OCI-LY1 (cell line): ENCODE measurements at regions not wholly inside any gene's neighbourhood (a gene's known extent, or its start where the extent isn't known, plus 50 kb on each side); places are given as distances from the start of the nearest gene placed in this dataset.

ENCODE experiments used
- H2AFZ ChIP-seq: fragments of 200-600 bp; sonication (generic), shearing (Covaris generic); 2 replicates; pipeline ENCODE4 v1.6.0; 2014; ENCODE audit warnings: antibody characterized with exemption, mild to moderate bottlenecking, low read length
- H3F3A ChIP-seq: fragments of 200-600 bp; sonication (generic), shearing (Covaris generic); 2 replicates; pipeline ENCODE4 v1.6.0; 2014; ENCODE audit warnings: mild to moderate bottlenecking, antibody characterized with exemption, low read length, moderate library complexity; ENCODE audit not compliant: insufficient read depth
- H3K27ac ChIP-seq: fragments of 200-600 bp; sonication (generic); 2 replicates; pipeline ENCODE4 v1.5.1; 2014; ENCODE audit warnings: low read length, mixed run types, mild to moderate bottlenecking, low read depth; ENCODE audit not compliant: poor library complexity, severe bottlenecking
- H3K27me3 ChIP-seq: fragments of 200-600 bp; sonication (generic); 2 replicates; pipeline ENCODE4 v1.6.0; 2014; ENCODE audit warnings: antibody characterized with exemption, mild to moderate bottlenecking, low read length, moderate library complexity; ENCODE audit not compliant: insufficient read depth
- H3K36me3 ChIP-seq: fragments of 200-600 bp; sonication (generic); 2 replicates; pipeline ENCODE4 v1.6.1; 2014; ENCODE audit warnings: mild to moderate bottlenecking, antibody characterized with exemption, low read length, moderate library complexity, mixed read lengths; ENCODE audit not compliant: insufficient read depth
- H3K4me1 ChIP-seq: fragments of 200-600 bp; sonication (generic); 2 replicates; pipeline ENCODE4 v1.5.1; 2014; ENCODE audit warnings: mild to moderate bottlenecking, low read length, moderate library complexity; ENCODE audit not compliant: insufficient read depth, severe bottlenecking
- H3K4me2 ChIP-seq: fragments of 200-600 bp; sonication (generic), shearing (Covaris generic); 2 replicates; pipeline ENCODE4 v1.6.1; 2014; ENCODE audit warnings: low read length
- H3K4me3 ChIP-seq: fragments of 200-600 bp; sonication (generic); 2 replicates; pipeline ENCODE4 v1.5.1; 2014; ENCODE audit warnings: low read length, low read depth, mild to moderate bottlenecking, mixed read lengths; ENCODE audit not compliant: poor library complexity, severe bottlenecking
- H3K79me2 ChIP-seq: fragments of 200-600 bp; shearing (Covaris generic); 2 replicates; pipeline ENCODE4 v1.6.1; 2016; ENCODE audit warnings: mixed run types, low read length, mixed read lengths; ENCODE audit not compliant: insufficient read depth
- H3K9ac ChIP-seq: fragments of 200-600 bp; sonication (generic), shearing (Covaris generic); 2 replicates; pipeline ENCODE4 v1.6.1; 2014; ENCODE audit warnings: mild to moderate bottlenecking, low read length, mixed read lengths
- H3K9me2 ChIP-seq: fragments of 200-600 bp; sonication (generic), shearing (Covaris generic); 2 replicates; pipeline ENCODE4 v1.6.1; 2014; ENCODE audit warnings: low read depth, mild to moderate bottlenecking, low read length, mixed read lengths
- H3K9me3 ChIP-seq: fragments of 200-600 bp; shearing (Covaris generic); 2 replicates; pipeline ENCODE4 v1.6.1; 2014; ENCODE audit warnings: low read length, mixed read lengths
- H4K20me1 ChIP-seq: fragments of 200-600 bp; sonication (generic), shearing (Covaris generic); 2 replicates; pipeline ENCODE4 v1.6.0; 2016; ENCODE audit warnings: mild to moderate bottlenecking, low read length; ENCODE audit not compliant: insufficient read depth
- CTCF ChIP-seq: fragments of 200-600 bp; sonication (generic), shearing (Covaris generic); IDR thresholded peaks from 2 replicates; pipeline ENCODE4 v1.5.1; 2017; ENCODE audit warnings: mild to moderate bottlenecking, antibody characterized with exemption, low read length, moderate library complexity, mixed read lengths
- EZH2 ChIP-seq: fragments of 200-600 bp; sonication (generic), shearing (Covaris generic); IDR thresholded peaks from 2 replicates; pipeline ENCODE4 v1.8.0; 2017; ENCODE audit warnings: borderline replicate concordance, mixed run types, mild to moderate bottlenecking, antibody characterized with exemption, low read length, moderate library complexity, mixed read lengths

GRCh38 chr4:129822701-129823100 lies 726.7 kb downstream of the C4orf33 start:
- H2AFZ ChIP-seq: no peak overlapping the region
- no peaks in the 10 kb centered on the region for H3K79me2 ChIP-seq
- H3K36me3 ChIP-seq: no peaks in the 10 kb centered on the region
- TF ChIP-seq CTCF (no peak), EZH2 (no peak)
- no peaks in the 10 kb centered on the region for H4K20me1 ChIP-seq
- H3K9me3 ChIP-seq: no peaks in the 10 kb centered on the region
- no peaks in the 10 kb centered on the region for H3F3A ChIP-seq
- no peaks in the 10 kb centered on the region for H3K4me1 ChIP-seq
- no peak overlapping the region for H3K4me2 ChIP-seq
- H3K9ac ChIP-seq: no peak overlapping the region
- H3K4me3 ChIP-seq: no peak overlapping the region
- no peaks in the 10 kb centered on the region for H3K27me3 ChIP-seq
- no peaks in the 10 kb centered on the region for H3K9me2 ChIP-seq
- H3K27ac ChIP-seq: no peak overlapping the region

GRCh38 chr4:129823105-129823504 lies 727.2 kb downstream of the C4orf33 start:
- H2AFZ ChIP-seq: no peak overlapping the region
- H3K27ac ChIP-seq: no peak overlapping the region
- no peak overlapping the region for H3K4me2 ChIP-seq
- H3K9me2 ChIP-seq: no peaks in the 10 kb centered on the region
- TF ChIP-seq CTCF (no peak), EZH2 (no peak)
- no peaks in the 10 kb centered on the region for H4K20me1 ChIP-seq
- H3K79me2 ChIP-seq: no peaks in the 10 kb centered on the region
- H3K4me3 ChIP-seq: no peak overlapping the region
- no peaks in the 10 kb centered on the region for H3F3A ChIP-seq
- no peaks in the 10 kb centered on the region for H3K4me1 ChIP-seq
- no peak overlapping the region for H3K9ac ChIP-seq
- H3K9me3 ChIP-seq: no peaks in the 10 kb centered on the region
- H3K36me3 ChIP-seq: no peaks in the 10 kb centered on the region
- no peaks in the 10 kb centered on the region for H3K27me3 ChIP-seq

- Histone ChIP-seq H3K4me3 (no peak overlapping the region), H2AFZ (no peak overlapping the region), H3K4me1 (no peaks in the 10 kb centered on the region), H3K27me3 (no peaks in the 10 kb centered on the region), H3K9me3 (no peaks in the 10 kb centered on the region), H3K4me2 (no peak overlapping the region), H4K20me1 (peaks cover 2% of the 10 kb centered on the region; the same call in 1 of the 2 replicates), H3K36me3 (no peaks in the 10 kb centered on the region), H3F3A (no peaks in the 10 kb centered on the region), H3K27ac (no peak overlapping the region), H3K9me2 (no peaks in the 10 kb centered on the region), H3K79me2 (no peaks in the 10 kb centered on the region), H3K9ac (no peak overlapping the region)
- TF ChIP-seq EZH2 (no peak), CTCF (no peak)
Measured at GRCh38 chr4:129829373-129829772, 733.4 kb downstream of the C4orf33 start.
